Smooth muscle cell (in vitro differentiated cells): ENCODE measurements at regions not wholly inside any gene's neighbourhood (a gene's known extent, or its start where the extent isn't known, plus 50 kb on each side); places are given as distances from the start of the nearest gene placed in this dataset.
A peak's percentile ranks its signal among the peaks of the same experiment; 100 is the strongest.
"Not testable (repeated sequence)": the region's sequence is repeated elsewhere in the genome, so short reads cannot be mapped to it uniquely, and the experiment has no call there.

ENCODE experiments used
- DNase-seq: peaks from one replicate; lab custom pipeline; 2025; ENCODE audit not compliant: unreplicated experiment; lab: John Stamatoyannopoulos, UW
- H2AFZ ChIP-seq: fragments of 200-600 bp; sonication (generic); 2 replicates; pipeline ENCODE4 v1.6.0; 2016; ENCODE audit warnings: antibody characterized with exemption, low read depth, mild to moderate bottlenecking
- H3F3A ChIP-seq: fragments of 200-600 bp; sonication (generic); 2 replicates; pipeline ENCODE4 v1.6.0; 2017; ENCODE audit warnings: antibody characterized with exemption, low read depth
- H3K27ac ChIP-seq: fragments of 200-600 bp; sonication (generic); 2 replicates; pipeline ENCODE4 v1.5.1; 2016; ENCODE audit warnings: low read depth, mild to moderate bottlenecking
- H3K27me3 ChIP-seq: fragments of 200-600 bp; sonication (generic); 2 replicates; pipeline ENCODE4 v1.6.1; 2016; ENCODE audit warnings: low read depth, mild to moderate bottlenecking
- H3K36me3 ChIP-seq: fragments of 200-600 bp; sonication (generic); 2 replicates; pipeline ENCODE4 v1.5.1; 2016; ENCODE audit warnings: low read depth
- H3K4me1 ChIP-seq: fragments of 200-600 bp; sonication (generic); 2 replicates; pipeline ENCODE4 v1.5.1; 2016; ENCODE audit warnings: low read depth
- H3K4me2 ChIP-seq: fragments of 200-600 bp; sonication (generic); 2 replicates; pipeline ENCODE4 v1.6.0; 2016; ENCODE audit warnings: mild to moderate bottlenecking
- H3K4me3 ChIP-seq: fragments of 200-600 bp; sonication (generic); 2 replicates; pipeline ENCODE4 v1.5.1; 2016; ENCODE audit warnings: mild to moderate bottlenecking
- H3K79me2 ChIP-seq: fragments of 200-600 bp; sonication (generic); 2 replicates; pipeline ENCODE4 v1.6.0; 2016; ENCODE audit warnings: low read depth, mild to moderate bottlenecking
- H3K9ac ChIP-seq: fragments of 200-600 bp; sonication (generic); 2 replicates; pipeline ENCODE4 v1.6.0; 2016; ENCODE audit warnings: low read depth
- H3K9me3 ChIP-seq: fragments of 200-600 bp; sonication (generic); replicated peaks from 2 replicates; pipeline ENCODE4 v1.5.1; 2016; ENCODE audit warnings: low read depth
- H4K20me1 ChIP-seq: fragments of 200-600 bp; sonication (generic); 2 replicates; pipeline ENCODE4 v1.6.0; 2016; ENCODE audit warnings: low read depth
- WGBS: methylation state at CpG from one replicate; pipeline ENCODE4 v1.1.7; 2016; ENCODE audit warnings: low lambda C conversion rate; 5-methylcytosine and 5-hydroxymethylcytosine counted together
- TF ChIP-seq, protein P1 (sequence below): fragments of 200-600 bp; sonication (generic); IDR thresholded peaks from 2 replicates; pipeline ENCODE4 v1.5.1; 2017; ENCODE audit warnings: borderline replicate concordance, mild to moderate bottlenecking, antibody characterized with exemption; ENCODE audit not compliant: insufficient read depth, poor library complexity, severe bottlenecking

DNA sequence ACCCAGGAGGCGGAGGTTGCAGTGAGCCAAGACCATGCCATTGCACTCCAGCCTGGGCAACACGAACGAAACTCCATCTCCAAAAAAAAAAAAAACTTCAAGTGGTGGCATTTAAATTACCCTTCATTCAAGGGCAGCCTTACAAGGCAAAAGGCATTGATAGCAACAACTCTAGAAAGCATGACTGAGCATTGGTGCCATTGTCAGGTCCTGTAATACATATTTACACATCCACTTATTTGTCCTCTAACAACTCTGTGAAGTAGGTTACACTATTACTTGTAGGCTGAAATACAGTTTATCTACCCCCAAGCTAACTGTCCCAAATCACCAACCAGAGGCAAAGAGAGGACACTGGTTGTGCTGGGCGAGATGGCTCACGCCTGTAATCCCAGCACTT, 52.7 kb upstream of the LARP1 start:
- Histone ChIP-seq H3K4me2 (no peak overlapping the region), H3K27ac (no peak overlapping the region), H2AFZ (no peak overlapping the region), H3F3A (no peaks in the 10 kb centered on the region), H3K9ac (no peak overlapping the region), H3K27me3 (no peaks in the 10 kb centered on the region), H3K4me3 (no peak overlapping the region), H3K36me3 (no peaks in the 10 kb centered on the region), H4K20me1 (no peaks in the 10 kb centered on the region), H3K4me1 (peaks cover under 1% of the 10 kb centered on the region), H3K79me2 (no peaks in the 10 kb centered on the region), H3K9me3 (no peaks in the 10 kb centered on the region)
- 95% methylated on average over 5 of the region's 5 CpGs for WGBS
- TF ChIP-seq, protein P1, sequence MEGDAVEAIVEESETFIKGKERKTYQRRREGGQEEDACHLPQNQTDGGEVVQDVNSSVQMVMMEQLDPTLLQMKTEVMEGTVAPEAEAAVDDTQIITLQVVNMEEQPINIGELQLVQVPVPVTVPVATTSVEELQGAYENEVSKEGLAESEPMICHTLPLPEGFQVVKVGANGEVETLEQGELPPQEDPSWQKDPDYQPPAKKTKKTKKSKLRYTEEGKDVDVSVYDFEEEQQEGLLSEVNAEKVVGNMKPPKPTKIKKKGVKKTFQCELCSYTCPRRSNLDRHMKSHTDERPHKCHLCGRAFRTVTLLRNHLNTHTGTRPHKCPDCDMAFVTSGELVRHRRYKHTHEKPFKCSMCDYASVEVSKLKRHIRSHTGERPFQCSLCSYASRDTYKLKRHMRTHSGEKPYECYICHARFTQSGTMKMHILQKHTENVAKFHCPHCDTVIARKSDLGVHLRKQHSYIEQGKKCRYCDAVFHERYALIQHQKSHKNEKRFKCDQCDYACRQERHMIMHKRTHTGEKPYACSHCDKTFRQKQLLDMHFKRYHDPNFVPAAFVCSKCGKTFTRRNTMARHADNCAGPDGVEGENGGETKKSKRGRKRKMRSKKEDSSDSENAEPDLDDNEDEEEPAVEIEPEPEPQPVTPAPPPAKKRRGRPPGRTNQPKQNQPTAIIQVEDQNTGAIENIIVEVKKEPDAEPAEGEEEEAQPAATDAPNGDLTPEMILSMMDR, result no peak
- DNase-seq, result no peak

DNA sequence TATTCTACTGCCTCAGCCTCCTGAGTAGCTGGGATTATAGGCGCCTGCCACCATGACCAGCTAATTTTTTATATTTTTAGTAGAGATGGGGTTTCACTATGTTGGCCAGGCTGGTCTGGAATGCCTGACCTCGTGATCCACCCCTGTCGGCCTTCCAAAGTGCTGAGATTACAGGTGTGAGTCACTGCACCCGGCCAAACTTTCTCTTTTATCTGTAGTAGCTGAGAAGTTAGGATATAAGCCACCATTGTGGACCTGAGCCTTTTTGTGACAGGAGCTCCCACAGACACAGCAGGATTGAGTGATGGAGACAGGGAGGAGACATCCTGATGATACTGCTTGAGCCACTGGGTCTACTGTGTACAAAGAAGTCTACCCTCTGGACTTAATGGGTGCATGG, 53.5 kb upstream of the LARP1 start:
- H3K9ac ChIP-seq, H4K20me1 ChIP-seq, H3K27me3 ChIP-seq, H3K4me2 ChIP-seq, H3K36me3 ChIP-seq, H2AFZ ChIP-seq, H3K79me2 ChIP-seq, H3K4me3 ChIP-seq, H3K4me1 ChIP-seq, H3K27ac ChIP-seq, DNase-seq, H3K9me3 ChIP-seq, H3F3A ChIP-seq: not testable (repeated sequence)
- 41% methylated on average over 4 of the region's 4 CpGs for WGBS

DNA sequence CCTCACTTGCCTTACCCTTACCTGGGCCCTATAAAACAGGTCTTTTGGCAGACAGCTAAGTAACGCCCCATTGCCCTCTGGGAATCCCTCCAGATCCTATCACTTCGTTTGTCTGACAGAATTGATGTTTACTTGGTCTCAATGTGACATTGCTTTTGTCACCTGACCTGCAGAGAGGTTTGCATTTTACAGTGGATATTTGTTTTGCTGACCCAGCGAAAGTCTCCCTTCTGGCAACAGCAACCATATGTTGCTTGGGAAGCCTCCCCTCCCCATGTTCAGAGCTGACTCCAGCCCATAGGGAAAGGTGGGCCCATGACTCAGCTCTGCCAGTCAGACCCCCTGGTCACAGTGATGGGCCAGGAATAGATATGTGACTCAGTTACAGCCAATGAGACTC, 54.0 kb upstream of the LARP1 start:
- TF ChIP-seq, protein P1, result no peak
- Histone ChIP-seq H3F3A (no peaks in the 10 kb centered on the region), H4K20me1 (no peaks in the 10 kb centered on the region), H3K9ac (no peak overlapping the region), H3K27me3 (no peaks in the 10 kb centered on the region), H3K4me2 (no peak overlapping the region), H3K9me3 (no peaks in the 10 kb centered on the region), H3K36me3 (no peaks in the 10 kb centered on the region), H3K4me1 (no peaks in the 10 kb centered on the region), H2AFZ (no peak overlapping the region), H3K79me2 (no peaks in the 10 kb centered on the region), H3K27ac (no peak overlapping the region), H3K4me3 (no peak overlapping the region)
- WGBS, result 50% methylated on average over 3 of the region's 3 CpGs
- DNase-seq, result no peak

DNA sequence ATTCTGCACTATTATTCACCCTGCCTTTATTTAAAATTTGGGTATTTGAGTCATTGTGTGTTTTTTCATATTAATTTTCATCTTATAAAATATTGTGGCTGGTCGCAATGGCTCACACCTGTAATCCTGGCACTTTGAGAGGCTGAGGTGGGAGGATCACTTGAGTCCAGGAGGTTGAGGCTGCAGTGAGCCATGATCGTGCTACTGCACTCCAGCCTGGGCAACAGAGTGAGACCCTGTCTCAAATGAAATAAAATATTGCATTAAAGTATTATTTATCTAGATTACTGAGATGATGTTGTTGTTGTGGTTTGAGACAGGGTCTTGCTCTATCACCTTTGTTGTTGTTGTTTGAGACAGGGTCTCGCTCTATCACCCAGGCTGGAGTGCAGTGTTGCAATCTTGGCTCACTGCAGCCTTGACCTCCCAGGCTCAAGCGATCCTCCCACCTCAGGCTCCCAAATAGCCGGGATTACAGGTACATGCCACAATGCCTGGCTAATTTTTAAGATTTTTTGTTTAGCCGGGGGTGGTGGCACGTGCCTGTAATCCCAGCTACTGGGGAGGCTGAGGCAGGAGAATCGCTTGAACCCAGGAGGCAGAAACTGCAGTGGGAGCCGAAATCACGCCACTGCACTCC, 54.8 kb upstream of the LARP1 start:
- H2AFZ ChIP-seq, H3K9me3 ChIP-seq, H3F3A ChIP-seq, H3K27ac ChIP-seq, H3K27me3 ChIP-seq, H3K79me2 ChIP-seq, H3K4me3 ChIP-seq, H3K4me1 ChIP-seq, DNase-seq, H4K20me1 ChIP-seq, H3K36me3 ChIP-seq, H3K4me2 ChIP-seq, H3K9ac ChIP-seq: not testable (repeated sequence)
- WGBS, result 95% methylated on average over 10 of the region's 10 CpGs

DNA sequence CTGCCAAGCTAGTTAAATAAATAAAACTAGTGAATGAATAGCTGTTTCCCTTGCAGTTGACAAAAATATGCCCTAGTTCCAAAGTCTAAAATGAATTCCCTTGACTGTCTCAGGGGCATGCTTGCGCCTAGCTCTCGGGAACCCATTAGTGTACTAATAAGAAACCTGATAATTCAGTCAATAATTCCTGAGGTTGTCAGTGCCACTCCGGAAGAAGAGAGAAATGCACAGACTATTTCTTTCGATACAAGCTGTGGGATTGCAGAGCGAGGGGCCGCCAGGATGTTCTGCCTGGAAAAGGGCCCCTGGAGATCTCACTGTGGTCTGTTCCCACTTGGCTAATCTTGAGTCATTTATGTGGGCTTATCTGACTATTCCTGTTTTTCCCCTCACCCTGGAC, 56.4 kb upstream of the LARP1 start:
- Histone ChIP-seq H3K36me3 (no peaks in the 10 kb centered on the region), H3K9me3 (no peaks in the 10 kb centered on the region), H3K9ac (no peak overlapping the region), H3K27me3 (no peaks in the 10 kb centered on the region), H3K4me1 (no peaks in the 10 kb centered on the region), H4K20me1 (no peaks in the 10 kb centered on the region), H3K4me2 (peak overlapping the region; percentile 68), H2AFZ (no peak overlapping the region), H3F3A (no peaks in the 10 kb centered on the region), H3K79me2 (no peaks in the 10 kb centered on the region), H3K4me3 (no peak overlapping the region), H3K27ac (peak overlapping the region; percentile 48)
- no peak for DNase-seq
- 24% methylated on average over 6 of the region's 6 CpGs for WGBS
- TF ChIP-seq, protein P1, result no peak
